DND-41 (cell line): ENCODE measurements at regions not wholly inside any gene's neighbourhood (a gene's known extent, or its start where the extent isn't known, plus 50 kb on each side); places are given as distances from the start of the nearest gene placed in this dataset.

Experiments
- EZH2 ChIP-seq: IDR thresholded peaks from 3 replicates; pipeline ENCODE4 v1.6.1; 2012; ENCODE audit warnings: borderline replicate concordance, low read depth, mild to moderate bottlenecking, moderate library complexity, low read length, inconsistent platforms; ENCODE audit not compliant: severe bottlenecking
- TF ChIP-seq, protein P1 (sequence below): IDR thresholded peaks from 2 replicates; pipeline ENCODE4 v1.5.1; 2012; ENCODE audit warnings: borderline replicate concordance, low read length, moderate library complexity, mild to moderate bottlenecking; ENCODE audit not compliant: poor library complexity, severe bottlenecking; ENCODE audit errors: extremely low read depth

DNA sequence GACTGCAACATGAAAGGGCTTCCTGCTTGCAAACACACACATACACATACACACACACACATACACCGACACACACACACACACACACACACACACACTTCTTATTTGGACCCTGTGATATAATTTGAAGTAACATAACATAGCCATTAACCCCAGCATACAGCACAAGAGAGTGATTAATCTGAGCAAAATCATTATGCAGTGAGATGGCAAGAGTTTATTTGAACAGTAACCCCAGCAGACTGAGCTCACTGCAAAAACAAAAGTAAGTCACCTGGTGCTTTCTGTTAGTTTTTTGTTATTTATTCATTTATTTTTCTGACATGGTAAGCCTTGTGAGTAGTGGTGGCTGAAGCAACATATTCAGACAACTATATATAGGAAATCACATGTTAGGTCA is 93.7 kb downstream of the NOL4 start:
- TF ChIP-seq, protein P1, sequence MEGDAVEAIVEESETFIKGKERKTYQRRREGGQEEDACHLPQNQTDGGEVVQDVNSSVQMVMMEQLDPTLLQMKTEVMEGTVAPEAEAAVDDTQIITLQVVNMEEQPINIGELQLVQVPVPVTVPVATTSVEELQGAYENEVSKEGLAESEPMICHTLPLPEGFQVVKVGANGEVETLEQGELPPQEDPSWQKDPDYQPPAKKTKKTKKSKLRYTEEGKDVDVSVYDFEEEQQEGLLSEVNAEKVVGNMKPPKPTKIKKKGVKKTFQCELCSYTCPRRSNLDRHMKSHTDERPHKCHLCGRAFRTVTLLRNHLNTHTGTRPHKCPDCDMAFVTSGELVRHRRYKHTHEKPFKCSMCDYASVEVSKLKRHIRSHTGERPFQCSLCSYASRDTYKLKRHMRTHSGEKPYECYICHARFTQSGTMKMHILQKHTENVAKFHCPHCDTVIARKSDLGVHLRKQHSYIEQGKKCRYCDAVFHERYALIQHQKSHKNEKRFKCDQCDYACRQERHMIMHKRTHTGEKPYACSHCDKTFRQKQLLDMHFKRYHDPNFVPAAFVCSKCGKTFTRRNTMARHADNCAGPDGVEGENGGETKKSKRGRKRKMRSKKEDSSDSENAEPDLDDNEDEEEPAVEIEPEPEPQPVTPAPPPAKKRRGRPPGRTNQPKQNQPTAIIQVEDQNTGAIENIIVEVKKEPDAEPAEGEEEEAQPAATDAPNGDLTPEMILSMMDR = no peak
- TF ChIP-seq EZH2 = no peak
